A549 (cell line): ENCODE measurements at regions not wholly inside any gene's neighbourhood (a gene's known extent, or its start where the extent isn't known, plus 50 kb on each side); places are given as distances from the start of the nearest gene placed in this dataset.

Experiments
- ATAC-seq, 2 experiments: fragments of 200-7000 bp in 1 of 2; fragments of >200 bp in 1 of 2; cut with Nextera tagmentation in 1 of 2; cut with Tn5 transposase in 1 of 2; 3 replicates each; pipeline versions ENCODE4 v1.8.0 to v1.9.1; 2018 to 2020; ENCODE audit warnings: mild to moderate bottlenecking in 1 of 2, moderate library complexity in 1 of 2
- CTCF ChIA-PET: fragments of 300-600 bp; sonication (Branson Sonifier 250); formaldehyde crosslinking; extraction: SDS; loops from one replicate; lab custom pipeline; 2021; ENCODE audit warnings: antibody characterized with exemption, inconsistent platforms; lab: Yijun Ruan, JAX
- POLR2A ChIA-PET: fragments of 350-600 bp; formaldehyde crosslinking; extraction: SDS; loops from one replicate; lab custom pipeline; 2021; ENCODE audit warnings: antibody characterized with exemption, inconsistent platforms; lab: Yijun Ruan, JAX
- DNase-seq, 2 experiments: peaks; one replicate each; pipeline versions ENCODE4 v3.0.0 to v3.0.0-alpha.2; 2011 to 2016; ENCODE audit warnings: low read depth in 1 of 2, low spot score in 1 of 2
- FAIRE-seq: peaks from 2 replicates; lab custom pipeline; 2011; peaks lifted over from hg19 to GRCh38; lab: Jason Lieb, UNC
- H3K27ac ChIP-seq, 2 experiments: fragments of >200 bp; sonication (Bioruptor Twin); formaldehyde crosslinking; 3 replicates each; pipeline ENCODE4 v1.5.1; 2016 to 2017
- H3K4me1 ChIP-seq: fragments of >200 bp; sonication (Bioruptor Twin); formaldehyde crosslinking; 3 replicates; pipeline ENCODE4 v1.6.1; 2016
- H3K4me2 ChIP-seq: fragments of >200 bp; sonication (Bioruptor Twin); formaldehyde crosslinking; 3 replicates; pipeline ENCODE4 v1.6.1; 2016
- H3K4me3 ChIP-seq: fragments of >200 bp; sonication (Bioruptor Twin); formaldehyde crosslinking; 3 replicates; pipeline ENCODE4 v1.5.1; 2016
- H3K9me3 ChIP-seq: fragments of >200 bp; sonication (Bioruptor Twin); formaldehyde crosslinking; 3 replicates; pipeline ENCODE4 v1.6.1; 2016
- EHF ChIP-seq: fragments of 250-450 bp; sonication (Bioruptor Pico); IDR thresholded peaks from 2 replicates; pipeline ENCODE4 v1.5.0; 2020; ENCODE audit warnings: mild to moderate bottlenecking
- EP300 ChIP-seq, 2 experiments: fragments of >200 bp; sonication (Bioruptor Twin); formaldehyde crosslinking; IDR thresholded peaks; 2 replicates in 1 of 2; 3 replicates in 1 of 2; pipeline ENCODE4 v1.6.1; 2016 to 2017
- GATA3 ChIP-seq: IDR thresholded peaks from 2 replicates; pipeline ENCODE4 v1.6.1; 2012; ENCODE audit warnings: borderline replicate concordance
- HEYL ChIP-seq: fragments of 250-450 bp; sonication (Bioruptor Pico); IDR thresholded peaks from 2 replicates; pipeline ENCODE4 v1.8.0; 2021; ENCODE audit warnings: mild to moderate bottlenecking, moderate library complexity
- KDM5A ChIP-seq: fragments of 200-600 bp; sonication (generic); IDR thresholded peaks from 2 replicates; pipeline ENCODE4 v1.6.1; 2016; ENCODE audit warnings: antibody characterized with exemption, mild to moderate bottlenecking
- MAX ChIP-seq: IDR thresholded peaks from 2 replicates; pipeline ENCODE4 v1.6.1; 2012
- MYC ChIP-seq: IDR thresholded peaks from 2 replicates; pipeline ENCODE4 v1.6.1; 2012; ENCODE audit warnings: mild to moderate bottlenecking, inconsistent platforms, low read length, improper control_type of control experiment, borderline replicate concordance
- NFE2L2 ChIP-seq: fragments of 150-350 bp; conservative IDR thresholded peaks from 2 replicates; pipeline ENCODE4 v1.6.1; 2014; ENCODE audit warnings: low read length
- NPAS2 ChIP-seq: fragments of 250-450 bp; sonication (Bioruptor Pico); IDR thresholded peaks from 2 replicates; pipeline ENCODE4 v1.8.0; 2022; ENCODE audit warnings: mild to moderate bottlenecking, moderate library complexity, borderline replicate concordance
- RAD21 ChIP-seq, 2 experiments: fragments of >200 bp in 1 of 2; sonication (Bioruptor Twin) in 1 of 2; formaldehyde crosslinking in 1 of 2; IDR thresholded peaks in 1 of 2; conservative IDR thresholded peaks in 1 of 2; 2 replicates in 1 of 2; 3 replicates in 1 of 2; pipeline ENCODE4 v1.6.1; 2012 to 2018; ENCODE audit warnings: inconsistent platforms in 1 of 2
- RARB ChIP-seq: fragments of 250-450 bp; sonication (Bioruptor Pico); IDR thresholded peaks from 2 replicates; pipeline ENCODE4 v1.8.0; 2021; ENCODE audit warnings: mild to moderate bottlenecking, moderate library complexity
- RFX5 ChIP-seq: fragments of 450-650 bp; IDR thresholded peaks from 2 replicates; pipeline ENCODE4 v1.7.1; 2014; ENCODE audit warnings: antibody characterized with exemption, mild to moderate bottlenecking, moderate library complexity
- SMC3 ChIP-seq: fragments of >200 bp; sonication (Bioruptor Twin); formaldehyde crosslinking; IDR thresholded peaks from 3 replicates; pipeline ENCODE4 v1.6.1; 2018; ENCODE audit warnings: inconsistent platforms
- USF2 ChIP-seq: fragments of 450-650 bp; IDR thresholded peaks from 2 replicates; pipeline ENCODE4 v1.6.1; 2014; ENCODE audit warnings: antibody characterized with exemption
- ZC3H11A ChIP-seq: fragments of 450-650 bp; IDR thresholded peaks from 2 replicates; pipeline ENCODE4 v1.6.1; 2014; ENCODE audit warnings: antibody characterized with exemption, mild to moderate bottlenecking
- ZFP36 ChIP-seq: fragments of 450-650 bp; IDR thresholded peaks from 2 replicates; pipeline ENCODE4 v1.6.1; 2014; ENCODE audit warnings: borderline replicate concordance; ENCODE audit not compliant: partially characterized antibody
- WGBS: methylation state at CpG from one replicate; pipeline ENCODE4 v1.1.6; 2017; ENCODE audit errors: missing lambda C conversion rate; 5-methylcytosine and 5-hydroxymethylcytosine counted together

GRCh38 chr11:70551351-70552166 is 153.2 kb downstream of the CTTN start:
- FAIRE-seq (no peak), DNase-seq (no peak), ATAC-seq (no peak)
- Histone ChIP-seq H3K4me3 (no peak overlapping the region), H3K9me3 (no peaks in the 10 kb centered on the region), H3K27ac (no peak overlapping the region), H3K4me1 (no peaks in the 10 kb centered on the region), H3K4me2 (no peak overlapping the region)
- CTCF ChIA-PET, result interaction anchor here (1.0 kb wide), 1 partner anchor 9 kb away, joined by 3 read pairs; no protein-coding TSS in a partner anchor
- 81% methylated on average over 20 of the region's 23 CpGs for WGBS
- POLR2A ChIA-PET, result no interaction called here
- TF ChIP-seq ZFP36, result peak; percentile 58
- TF ChIP-seq MYC, result no peak
- TF ChIP-seq RFX5, result no peak

GRCh38 chr11:70552167-70553150 is 154.1 kb downstream of the CTTN start:
- DNase-seq (no peak), ATAC-seq (no peak), FAIRE-seq (no peak)
- H3K4me1 ChIP-seq, result peaks cover 8% of the 10 kb centered on the region
- ChIA-PET POLR2A (no interaction called here), CTCF (no interaction called here)
- TF ChIP-seq GATA3 (no peak), HEYL (no peak), RAD21 (conservative IDR thresholded peaks at IDR 0.05 in 1 of 2, IDR thresholded peaks at IDR 0.05 in 1 of 2) (no peak), KDM5A (no peak)
- no peak overlapping the region for H3K4me2 ChIP-seq
- H3K9me3 ChIP-seq, result no peaks in the 10 kb centered on the region
- WGBS, result 86% methylated on average over 33 of the region's 34 CpGs
- H3K4me3 ChIP-seq, result no peak overlapping the region
- no peak overlapping the region for H3K27ac ChIP-seq

GRCh38 chr11:70555078-70555477 is 156.7 kb downstream of the CTTN start:
- CTCF ChIA-PET, result no interaction called here
- Histone ChIP-seq H3K4me1 (peaks cover 15% of the 10 kb centered on the region), H3K4me2 (no peak overlapping the region), H3K4me3 (no peak overlapping the region), H3K9me3 (no peaks in the 10 kb centered on the region), H3K27ac (no peak overlapping the region)
- WGBS, result 94% methylated on average over 5 of the region's 5 CpGs
- TF ChIP-seq ZC3H11A, result no peak
- TF ChIP-seq KDM5A, result no peak
- no peak for TF ChIP-seq USF2
- TF ChIP-seq RARB (CRISPR knock-in tag), result no peak
- TF ChIP-seq EHF, result no peak
- TF ChIP-seq NPAS2 (CRISPR knock-in tag), result no peak
- TF ChIP-seq NFE2L2, result no peak
- TF ChIP-seq EP300 (IDR thresholded peaks at IDR 0.05), result no peak
- TF ChIP-seq SMC3, result no peak
- TF ChIP-seq MAX, result no peak
- POLR2A ChIA-PET, result no interaction called here
- FAIRE-seq, result no peak
- ATAC-seq, result no peak
- DNase-seq, result no peak
